SU-DHL-6 (cell line): ENCODE measurements at regions not wholly inside any gene's neighbourhood (a gene's known extent, or its start where the extent isn't known, plus 50 kb on each side); places are given as distances from the start of the nearest gene placed in this dataset.

Experiments
- H2AFZ ChIP-seq: fragments of 200-600 bp; sonication (generic); 2 replicates; pipeline ENCODE4 v1.6.1; 2014; ENCODE audit warnings: low read depth, mild to moderate bottlenecking, moderate library complexity, mixed read lengths, antibody characterized with exemption, low read length; ENCODE audit not compliant: severe bottlenecking
- H3F3A ChIP-seq: fragments of 200-600 bp; shearing (Covaris generic); 2 replicates; pipeline ENCODE4 v1.6.0; 2016; ENCODE audit warnings: antibody characterized with exemption, mild to moderate bottlenecking; ENCODE audit not compliant: insufficient read depth
- H3K27ac ChIP-seq: fragments of 200-600 bp; sonication (generic); 2 replicates; pipeline ENCODE4 v1.5.1; 2016; ENCODE audit warnings: low read depth, mild to moderate bottlenecking, low read length, moderate library complexity, mixed read lengths
- H3K27me3 ChIP-seq: fragments of 200-600 bp; sonication (generic), shearing (Covaris generic); 2 replicates; pipeline ENCODE4 v1.6.0; 2014; ENCODE audit warnings: mild to moderate bottlenecking, low read length
- H3K36me3 ChIP-seq: fragments of 200-600 bp; sonication (generic); 2 replicates; pipeline ENCODE4 v1.6.1; 2014; ENCODE audit warnings: mild to moderate bottlenecking, low read length, mixed read lengths
- H3K4me2 ChIP-seq: fragments of 300-600, 200-600 bp; shearing (Covaris generic), sonication (generic); 2 replicates; pipeline ENCODE4 v1.6.0; 2014; ENCODE audit warnings: low read length, low read depth, mild to moderate bottlenecking; ENCODE audit not compliant: poor library complexity, severe bottlenecking
- H3K4me3 ChIP-seq: fragments of 200-600 bp; sonication (generic); 2 replicates; pipeline ENCODE4 v1.5.1; 2014; ENCODE audit warnings: antibody characterized with exemption, low read length, mild to moderate bottlenecking, mixed read lengths; ENCODE audit not compliant: insufficient read depth, poor library complexity, severe bottlenecking
- H3K79me2 ChIP-seq: fragments of 200-600 bp; sonication (generic); 2 replicates; pipeline ENCODE4 v1.6.1; 2014; ENCODE audit warnings: mild to moderate bottlenecking, low read length, moderate library complexity; ENCODE audit not compliant: insufficient read depth
- H3K9ac ChIP-seq: fragments of 200-600 bp; sonication (generic); 2 replicates; pipeline ENCODE4 v1.7.0; 2014; ENCODE audit warnings: mild to moderate bottlenecking, low read length
- H3K9me2 ChIP-seq: fragments of 200-600 bp; sonication (generic); replicated peaks from 2 replicates; pipeline ENCODE4 v1.6.1; 2014; ENCODE audit warnings: low read length; ENCODE audit not compliant: insufficient read depth
- H3K9me3 ChIP-seq: fragments of 200-600 bp; sonication (generic); 2 replicates; pipeline ENCODE4 v1.6.1; 2014; ENCODE audit warnings: low read length, mixed read lengths; ENCODE audit not compliant: insufficient read depth
- H4K20me1 ChIP-seq: fragments of 200-600 bp; sonication (generic); 2 replicates; pipeline ENCODE4 v1.6.1; 2014; ENCODE audit warnings: low read depth, mild to moderate bottlenecking, antibody characterized with exemption, low read length, moderate library complexity, mixed read lengths
- EZH2phosphoT487 ChIP-seq: fragments of 200-600 bp; sonication (generic), shearing (Covaris generic); conservative IDR thresholded peaks from 2 replicates; pipeline ENCODE4 v1.6.1; 2018; ENCODE audit warnings: mild to moderate bottlenecking, antibody characterized with exemption, low read length, moderate library complexity, mixed read lengths
- TF ChIP-seq, protein P1 (sequence below): fragments of 200-600 bp; sonication (generic); IDR thresholded peaks from one replicate; pipeline ENCODE4 v1.5.1; 2017; ENCODE audit warnings: antibody characterized with exemption, mild to moderate bottlenecking, low read length, moderate library complexity; ENCODE audit not compliant: insufficient read depth, poor library complexity, severe bottlenecking

DNA sequence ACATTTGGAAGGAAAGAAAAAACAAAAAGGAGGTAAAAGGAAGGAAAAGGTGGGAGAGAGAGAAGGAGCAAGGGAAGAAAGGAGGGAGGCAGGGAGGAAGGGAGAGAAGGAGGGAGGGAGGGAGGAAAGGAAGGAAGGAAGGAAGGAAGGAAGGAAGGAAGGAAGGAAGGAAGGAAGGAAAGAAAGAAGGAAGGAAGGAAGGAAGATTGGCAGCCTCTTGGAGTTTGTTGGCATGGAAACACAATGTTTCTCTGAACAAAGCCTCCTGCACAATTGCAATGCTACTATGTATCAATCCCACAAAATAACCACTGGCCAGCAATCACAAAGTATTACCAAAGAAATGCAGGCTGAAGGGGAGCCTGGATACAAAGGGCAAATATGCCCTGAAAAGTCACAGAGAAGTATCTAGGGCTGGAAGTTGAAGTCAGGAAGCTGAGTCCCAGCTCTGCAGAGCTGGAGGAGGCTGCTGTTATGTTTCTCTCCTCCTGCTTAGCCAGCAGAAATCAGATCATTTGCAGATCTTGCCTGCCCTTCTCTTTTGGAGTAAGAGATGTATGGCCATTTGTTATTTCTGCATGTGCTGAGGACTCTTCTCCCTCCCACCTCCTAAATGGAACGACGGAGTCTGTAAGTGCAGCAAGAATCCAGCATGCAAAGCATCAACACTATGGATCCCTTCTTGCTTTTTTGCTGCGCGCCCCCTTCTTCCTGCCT lies 195.9 kb upstream of the LDB2 start:
- H3K9ac ChIP-seq: no peak overlapping the region
- no peak overlapping the region for H3K27ac ChIP-seq
- H3K36me3 ChIP-seq: no peaks in the 10 kb centered on the region
- no peak overlapping the region for H3K4me2 ChIP-seq
- H4K20me1 ChIP-seq: no peaks in the 10 kb centered on the region
- no peak overlapping the region for H2AFZ ChIP-seq
- H3K4me3 ChIP-seq: no peak overlapping the region
- no peaks in the 10 kb centered on the region for H3K9me3 ChIP-seq
- H3F3A ChIP-seq: no peaks in the 10 kb centered on the region
- no peaks in the 10 kb centered on the region for H3K27me3 ChIP-seq
- TF ChIP-seq, protein P1, sequence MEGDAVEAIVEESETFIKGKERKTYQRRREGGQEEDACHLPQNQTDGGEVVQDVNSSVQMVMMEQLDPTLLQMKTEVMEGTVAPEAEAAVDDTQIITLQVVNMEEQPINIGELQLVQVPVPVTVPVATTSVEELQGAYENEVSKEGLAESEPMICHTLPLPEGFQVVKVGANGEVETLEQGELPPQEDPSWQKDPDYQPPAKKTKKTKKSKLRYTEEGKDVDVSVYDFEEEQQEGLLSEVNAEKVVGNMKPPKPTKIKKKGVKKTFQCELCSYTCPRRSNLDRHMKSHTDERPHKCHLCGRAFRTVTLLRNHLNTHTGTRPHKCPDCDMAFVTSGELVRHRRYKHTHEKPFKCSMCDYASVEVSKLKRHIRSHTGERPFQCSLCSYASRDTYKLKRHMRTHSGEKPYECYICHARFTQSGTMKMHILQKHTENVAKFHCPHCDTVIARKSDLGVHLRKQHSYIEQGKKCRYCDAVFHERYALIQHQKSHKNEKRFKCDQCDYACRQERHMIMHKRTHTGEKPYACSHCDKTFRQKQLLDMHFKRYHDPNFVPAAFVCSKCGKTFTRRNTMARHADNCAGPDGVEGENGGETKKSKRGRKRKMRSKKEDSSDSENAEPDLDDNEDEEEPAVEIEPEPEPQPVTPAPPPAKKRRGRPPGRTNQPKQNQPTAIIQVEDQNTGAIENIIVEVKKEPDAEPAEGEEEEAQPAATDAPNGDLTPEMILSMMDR: no peak
- TF ChIP-seq EZH2phosphoT487: no peak
- no peaks in the 10 kb centered on the region for H3K9me2 ChIP-seq
- no peaks in the 10 kb centered on the region for H3K79me2 ChIP-seq

DNA sequence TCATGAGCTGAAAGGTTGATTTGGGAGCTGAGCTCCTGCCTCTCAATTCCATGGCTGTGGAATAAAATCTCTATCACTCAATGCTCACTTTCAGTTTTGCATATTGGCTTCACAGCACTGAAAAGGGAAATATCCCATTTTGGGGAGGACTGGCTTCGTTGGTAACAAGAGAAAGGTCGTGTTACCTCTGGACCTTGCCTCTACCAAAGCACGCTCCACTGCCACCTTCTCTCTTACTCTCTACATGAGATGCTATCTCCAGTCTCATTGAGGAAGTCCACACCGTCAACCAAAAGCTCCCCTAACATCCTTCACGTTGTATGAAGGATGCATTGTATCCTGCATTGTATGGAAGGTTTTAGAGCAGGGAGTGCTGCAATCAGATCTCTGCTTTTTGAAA lies 195.0 kb upstream of the LDB2 start:
- Histone ChIP-seq H3K4me3 (no peak overlapping the region), H3F3A (no peaks in the 10 kb centered on the region), H3K4me2 (no peak overlapping the region), H3K36me3 (no peaks in the 10 kb centered on the region), H3K27ac (no peak overlapping the region), H3K79me2 (no peaks in the 10 kb centered on the region), H3K9ac (no peak overlapping the region), H4K20me1 (no peaks in the 10 kb centered on the region), H2AFZ (no peak overlapping the region), H3K9me3 (no peaks in the 10 kb centered on the region), H3K9me2 (no peaks in the 10 kb centered on the region), H3K27me3 (no peaks in the 10 kb centered on the region)
- no peak for TF ChIP-seq EZH2phosphoT487
- TF ChIP-seq, protein P1: no peak

GRCh38 chr4:17092736-17093437 lies 194.4 kb upstream of the LDB2 start:
- Histone ChIP-seq H4K20me1 (no peaks in the 10 kb centered on the region), H2AFZ (no peak overlapping the region), H3K27me3 (no peaks in the 10 kb centered on the region), H3F3A (no peaks in the 10 kb centered on the region), H3K36me3 (no peaks in the 10 kb centered on the region), H3K27ac (no peak overlapping the region), H3K79me2 (no peaks in the 10 kb centered on the region), H3K9me2 (no peaks in the 10 kb centered on the region), H3K9ac (no peak overlapping the region), H3K4me3 (no peak overlapping the region), H3K4me2 (no peak overlapping the region), H3K9me3 (no peaks in the 10 kb centered on the region)
- TF ChIP-seq EZH2phosphoT487: no peak
- TF ChIP-seq, protein P1: no peak
